KMS-11 (cell line): ENCODE measurements at regions not wholly inside any gene's neighbourhood (a gene's known extent, or its start where the extent isn't known, plus 50 kb on each side); places are given as distances from the start of the nearest gene placed in this dataset.
"Not testable (repeated sequence)": the region's sequence is repeated elsewhere in the genome, so short reads cannot be mapped to it uniquely, and the experiment has no call there.

Source experiments
- H2AFZ ChIP-seq: fragments of 200-600 bp; sonication (generic); 2 replicates; pipeline ENCODE4 v1.6.1; 2016; ENCODE audit warnings: antibody characterized with exemption, mixed run types, low read depth
- H3K27ac ChIP-seq: fragments of 200-600 bp; sonication (generic); 2 replicates; pipeline ENCODE4 v1.6.1; 2016; ENCODE audit warnings: mild to moderate bottlenecking, mixed run types
- H3K27me3 ChIP-seq: fragments of 200-600 bp; sonication (generic); 2 replicates; pipeline ENCODE4 v1.6.1; 2017; ENCODE audit warnings: mild to moderate bottlenecking, low read depth, mixed run types, moderate library complexity; ENCODE audit not compliant: insufficient read depth
- H3K36me3 ChIP-seq: fragments of 200-600 bp; sonication (generic); 2 replicates; pipeline ENCODE4 v1.6.1; 2017; ENCODE audit warnings: mild to moderate bottlenecking, mixed run types; ENCODE audit not compliant: insufficient read depth
- H3K4me1 ChIP-seq: fragments of 200-600 bp; sonication (generic); 2 replicates; pipeline ENCODE4 v1.6.1; 2016; ENCODE audit warnings: mild to moderate bottlenecking, low read depth, mixed run types; ENCODE audit not compliant: poor library complexity, severe bottlenecking
- H3K4me2 ChIP-seq: fragments of 200-600 bp; sonication (generic); 2 replicates; pipeline ENCODE4 v1.7.0; 2016; ENCODE audit warnings: mild to moderate bottlenecking, mixed run types
- H3K4me3 ChIP-seq: fragments of 200-600 bp; sonication (generic); IDR thresholded peaks from 2 replicates; pipeline ENCODE4 v1.6.1; 2017; ENCODE audit warnings: low read depth, low read length, mixed read lengths; ENCODE audit not compliant: insufficient read depth
- H3K79me2 ChIP-seq: fragments of 200-600 bp; sonication (generic); 2 replicates; pipeline ENCODE4 v1.6.1; 2016; ENCODE audit warnings: low read depth, mixed run types; ENCODE audit not compliant: insufficient read depth
- H3K9ac ChIP-seq: fragments of 200-600 bp; sonication (generic); 2 replicates; pipeline ENCODE4 v1.6.1; 2016; ENCODE audit warnings: mild to moderate bottlenecking, mixed run types
- H4K20me1 ChIP-seq: fragments of 200-600 bp; sonication (generic); 2 replicates; pipeline ENCODE4 v1.6.1; 2016; ENCODE audit warnings: mild to moderate bottlenecking, mixed run types; ENCODE audit not compliant: insufficient read depth
- TF ChIP-seq, protein P1 (sequence below): fragments of 200-600 bp; sonication (generic); conservative IDR thresholded peaks from 2 replicates; pipeline ENCODE4 v1.6.1; 2017; ENCODE audit warnings: low read depth, mild to moderate bottlenecking, antibody characterized with exemption, low read length, moderate library complexity, mixed read lengths

DNA sequence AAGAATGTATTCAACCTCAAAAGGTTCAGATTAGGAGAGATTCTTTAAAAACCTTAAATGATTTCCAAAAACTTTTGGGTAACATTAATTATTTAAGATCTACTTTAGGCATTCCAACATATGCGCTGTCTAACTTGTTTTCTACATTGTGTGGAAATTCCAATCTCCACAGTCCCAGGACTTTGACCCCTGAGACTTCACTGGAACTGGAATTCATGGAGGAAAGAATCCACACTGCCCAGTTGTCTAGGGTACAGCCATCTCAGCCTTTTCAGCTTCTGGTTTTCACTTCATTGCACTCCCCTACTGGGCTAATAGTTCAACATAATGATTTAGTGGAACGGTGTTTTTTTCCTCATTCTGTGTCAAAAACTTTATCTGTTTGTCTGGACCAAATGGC is 161.5 kb downstream of the IER5 start:
- no peak overlapping the region for H3K4me3 ChIP-seq
- TF ChIP-seq, protein P1, sequence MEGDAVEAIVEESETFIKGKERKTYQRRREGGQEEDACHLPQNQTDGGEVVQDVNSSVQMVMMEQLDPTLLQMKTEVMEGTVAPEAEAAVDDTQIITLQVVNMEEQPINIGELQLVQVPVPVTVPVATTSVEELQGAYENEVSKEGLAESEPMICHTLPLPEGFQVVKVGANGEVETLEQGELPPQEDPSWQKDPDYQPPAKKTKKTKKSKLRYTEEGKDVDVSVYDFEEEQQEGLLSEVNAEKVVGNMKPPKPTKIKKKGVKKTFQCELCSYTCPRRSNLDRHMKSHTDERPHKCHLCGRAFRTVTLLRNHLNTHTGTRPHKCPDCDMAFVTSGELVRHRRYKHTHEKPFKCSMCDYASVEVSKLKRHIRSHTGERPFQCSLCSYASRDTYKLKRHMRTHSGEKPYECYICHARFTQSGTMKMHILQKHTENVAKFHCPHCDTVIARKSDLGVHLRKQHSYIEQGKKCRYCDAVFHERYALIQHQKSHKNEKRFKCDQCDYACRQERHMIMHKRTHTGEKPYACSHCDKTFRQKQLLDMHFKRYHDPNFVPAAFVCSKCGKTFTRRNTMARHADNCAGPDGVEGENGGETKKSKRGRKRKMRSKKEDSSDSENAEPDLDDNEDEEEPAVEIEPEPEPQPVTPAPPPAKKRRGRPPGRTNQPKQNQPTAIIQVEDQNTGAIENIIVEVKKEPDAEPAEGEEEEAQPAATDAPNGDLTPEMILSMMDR: no peak
- no peaks in the 10 kb centered on the region for H3K36me3 ChIP-seq
- no peak overlapping the region for H2AFZ ChIP-seq
- H3K27me3 ChIP-seq: no peaks in the 10 kb centered on the region
- no peak overlapping the region for H3K27ac ChIP-seq
- no peak overlapping the region for H3K9ac ChIP-seq
- no peaks in the 10 kb centered on the region for H4K20me1 ChIP-seq
- H3K4me2 ChIP-seq: no peak overlapping the region
- no peaks in the 10 kb centered on the region for H3K79me2 ChIP-seq
- no peaks in the 10 kb centered on the region for H3K4me1 ChIP-seq

DNA sequence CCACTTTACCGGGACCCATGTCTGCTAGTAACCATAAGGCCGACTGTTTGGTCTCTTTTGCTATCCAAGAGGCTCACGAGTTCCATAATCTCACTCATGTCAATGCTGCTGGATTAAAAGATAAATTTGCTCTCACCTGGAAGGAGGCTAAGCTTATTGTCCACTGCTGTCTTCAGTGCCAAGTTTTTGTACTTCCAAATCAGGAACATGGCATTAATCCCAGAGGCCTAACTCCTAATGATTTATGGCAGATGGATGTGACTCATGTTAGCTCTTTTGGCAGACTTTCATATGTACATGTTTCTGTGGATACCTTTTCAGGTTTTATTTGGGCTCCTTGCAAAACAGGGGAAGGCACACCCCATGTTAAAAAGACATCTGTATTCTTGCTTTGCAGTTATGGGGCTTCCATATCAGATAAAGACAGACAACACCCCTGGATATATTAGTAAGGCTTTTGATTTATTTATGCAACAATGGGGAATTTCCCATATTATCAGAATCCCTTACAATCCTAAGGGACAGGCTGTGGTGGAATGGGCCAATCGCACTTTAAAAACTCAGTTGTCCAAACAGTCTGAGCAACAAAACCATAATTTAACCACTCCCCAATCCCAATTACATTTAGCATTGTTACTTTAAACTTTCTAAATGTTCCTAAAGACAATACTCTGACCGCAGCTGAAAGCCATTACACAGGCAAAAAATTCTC is 162.7 kb downstream of the IER5 start:
- Histone ChIP-seq H3K36me3 (no peaks in the 10 kb centered on the region), H3K27ac (no peak overlapping the region), H3K4me3 (no peak overlapping the region), H3K9ac (no peak overlapping the region), H3K79me2 (no peaks in the 10 kb centered on the region), H2AFZ (no peak overlapping the region), H4K20me1 (no peaks in the 10 kb centered on the region), H3K27me3 (no peaks in the 10 kb centered on the region), H3K4me1 (no peaks in the 10 kb centered on the region), H3K4me2 (no peak overlapping the region)
- TF ChIP-seq, protein P1: no peak

DNA sequence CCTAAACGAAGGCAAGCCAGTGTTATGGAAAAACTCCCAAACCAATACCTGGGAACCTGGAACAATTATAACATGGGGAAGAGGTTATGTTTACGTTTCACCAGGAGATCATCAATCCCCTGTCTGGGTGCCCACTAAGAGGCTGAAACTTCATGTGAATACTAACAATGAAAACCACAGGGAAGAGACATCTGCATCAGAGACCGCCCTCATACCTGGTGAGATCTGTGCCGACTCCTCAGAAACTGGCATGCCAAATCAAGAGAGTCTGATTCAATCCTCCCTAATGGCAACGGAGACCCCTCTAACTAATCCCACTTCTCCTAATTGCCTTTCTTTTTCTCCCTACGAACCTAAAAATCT is 163.2 kb downstream of the IER5 start:
- Histone ChIP-seq H4K20me1 (no peaks in the 10 kb centered on the region), H3K79me2 (no peaks in the 10 kb centered on the region), H3K4me2 (no peak overlapping the region), H3K4me1 (no peaks in the 10 kb centered on the region), H3K27ac (no peak overlapping the region), H3K9ac (no peak overlapping the region), H3K27me3 (no peaks in the 10 kb centered on the region), H3K36me3 (no peaks in the 10 kb centered on the region), H3K4me3 (no peak overlapping the region), H2AFZ (no peak overlapping the region)
- TF ChIP-seq, protein P1: no peak

DNA sequence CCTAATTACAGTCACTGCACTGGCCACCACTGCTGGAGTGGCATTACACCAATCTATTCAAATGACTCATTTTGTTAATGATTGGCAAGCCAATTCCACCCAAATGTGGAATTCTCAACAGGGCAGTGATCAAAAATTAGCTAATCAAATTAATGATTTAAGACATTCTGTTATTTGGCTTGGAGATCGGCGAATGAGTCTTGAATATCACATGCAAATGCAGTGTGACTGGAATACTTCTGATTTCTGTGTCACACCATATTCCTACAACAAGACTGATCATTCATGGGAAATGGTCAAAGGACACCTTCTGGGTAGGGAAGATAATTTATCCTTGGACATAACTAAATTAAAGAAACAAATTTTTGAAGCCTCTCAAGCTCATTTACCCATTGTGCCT is 165.1 kb downstream of the IER5 start:
- H3K79me2 ChIP-seq, H2AFZ ChIP-seq, H3K36me3 ChIP-seq, H3K4me1 ChIP-seq, H3K4me3 ChIP-seq, H3K9ac ChIP-seq, H4K20me1 ChIP-seq, H3K4me2 ChIP-seq, H3K27ac ChIP-seq, H3K27me3 ChIP-seq: not testable (repeated sequence)

DNA sequence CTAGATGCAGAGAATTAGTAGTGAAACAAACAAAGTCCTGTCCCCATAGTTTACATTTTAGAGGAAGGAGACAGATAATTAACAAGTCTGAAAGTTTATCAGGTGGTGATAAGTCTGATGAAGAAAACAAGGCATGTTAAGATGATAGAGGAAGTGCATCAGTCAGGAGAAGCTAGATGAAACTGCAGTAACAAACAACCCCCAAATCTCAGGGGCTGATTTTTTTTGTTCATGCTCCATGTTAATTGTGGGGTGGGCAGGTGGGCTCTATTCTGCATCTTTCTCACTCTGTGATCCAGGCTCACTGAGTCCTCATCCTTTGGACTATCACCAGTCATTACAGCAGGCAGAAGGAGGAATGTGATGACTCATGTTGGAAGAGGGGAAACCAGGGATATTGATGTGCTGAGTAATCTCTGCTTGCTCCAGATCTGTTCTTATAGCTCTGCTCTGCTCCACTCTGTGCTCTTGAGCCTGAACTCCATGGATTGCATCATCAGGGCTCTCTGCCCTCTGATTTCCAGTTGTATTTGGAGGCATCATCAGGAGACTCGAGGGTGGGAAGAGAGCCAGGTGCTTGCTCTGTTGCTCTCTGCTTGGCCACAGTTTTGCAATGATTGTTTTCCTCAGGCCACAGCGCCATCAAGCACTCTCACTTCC is 166.9 kb downstream of the IER5 start:
- Histone ChIP-seq H3K36me3 (no peaks in the 10 kb centered on the region), H3K27me3 (no peaks in the 10 kb centered on the region), H3K4me1 (no peaks in the 10 kb centered on the region), H3K79me2 (no peaks in the 10 kb centered on the region), H3K4me2 (no peak overlapping the region), H3K4me3 (no peak overlapping the region), H3K27ac (no peak overlapping the region), H4K20me1 (no peaks in the 10 kb centered on the region), H2AFZ (no peak overlapping the region), H3K9ac (no peak overlapping the region)
- TF ChIP-seq, protein P1: no peak
